GM18519 (cell line): ENCODE measurements at regions not wholly inside any gene's neighbourhood (a gene's known extent, or its start where the extent isn't known, plus 50 kb on each side); places are given as distances from the start of the nearest gene placed in this dataset.

Experiments used
- ATAC-seq: cut with Tn5 transposase; IDR thresholded peaks from one replicate; pipeline ENCODE4 v1.9.1; 2021; ENCODE audit warnings: mild to moderate bottlenecking, moderate library complexity; ENCODE audit not compliant: unreplicated experiment, low FRiP score

GRCh38 chr1:213899413-213899812 lies 88.4 kb upstream of the PROX1 start:
- ATAC-seq, result no peak

- no peak for ATAC-seq
Measured at GRCh38 chr1:213905344-213905743, 82.4 kb upstream of the PROX1 start.

- ATAC-seq, result no peak
Measured at GRCh38 chr1:213908521-213908920, 79.3 kb upstream of the PROX1 start.

- no peak for ATAC-seq
Measured at GRCh38 chr1:213914392-213914791, 73.4 kb upstream of the PROX1 start.

- ATAC-seq, result no peak
Measured at GRCh38 chr1:213921311-213921710, 66.5 kb upstream of the PROX1 start.

GRCh38 chr1:213921712-213922111 lies 66.1 kb upstream of the PROX1 start:
- no peak for ATAC-seq

- no peak for ATAC-seq
Measured at GRCh38 chr1:213925531-213926182, 62.1 kb upstream of the PROX1 start.

GRCh38 chr1:213927846-213928245 lies 59.9 kb upstream of the PROX1 start:
- no peak for ATAC-seq

- no peak for ATAC-seq
Measured at GRCh38 chr1:213929398-213929797, 58.4 kb upstream of the PROX1 start.

- ATAC-seq, result no peak
Measured at GRCh38 chr1:213931836-213932235, 55.9 kb upstream of the PROX1 start.

GRCh38 chr1:213933336-213933735 lies 54.4 kb upstream of the PROX1 start:
- ATAC-seq, result no peak

- ATAC-seq, result no peak
Measured at GRCh38 chr1:213934649-213935048, 53.1 kb upstream of the PROX1 start.

- ATAC-seq, result no peak
Measured at GRCh38 chr1:213936571-213936970, 51.2 kb upstream of the PROX1 start.
